ENCODE measurements at regions not wholly inside any gene's neighbourhood (a gene's known extent, or its start where the extent isn't known, plus 50 kb on each side); places are given as distances from the start of the nearest gene placed in this dataset.

GRCh38 chr2:157152362-157152761 lies 105.1 kb upstream of the GALNT5 start:
- Histone ChIP-seq H3K27me3 (ENCODE audit: control insufficient read depth in 1 of 2, insufficient read depth in 2 of 2, low read length in 2 of 2) (no peaks in the 10 kb centered on the region), H3K36me3 (replicated peaks in 1 of 2; ENCODE audit: control insufficient read depth in 1 of 2, insufficient read depth in 2 of 2, low read length in 2 of 2) (no peaks in the 10 kb centered on the region), H3K9me3 (ENCODE audit: low read length) (no peaks in the 10 kb centered on the region), H2AFZ (ENCODE audit: low read length) (no peak overlapping the region), H3K79me2 (ENCODE audit: insufficient read depth, low read length) (no peaks in the 10 kb centered on the region), H3K4me3 (replicated peaks in 1 of 3; ENCODE audit: insufficient read depth in 1 of 3, low read depth in 2 of 3, low read length in 3 of 3) (no peak overlapping the region), H3K9ac (ENCODE audit: insufficient read depth, low read depth, low read length) (no peak overlapping the region), H3K4me2 (ENCODE audit: low read depth, low read length) (no peak overlapping the region), H4K20me1 (ENCODE audit: insufficient read depth, low read length) (no peaks in the 10 kb centered on the region), H3K4me1 (ENCODE audit: insufficient read depth, low read length) (0 out of 2 replicates have a peak, but pooled peaks cover 8% of the 10 kb centered on the region), H3K27ac (ENCODE audit: extremely low read length, insufficient read depth, low read length) (no peak overlapping the region)
- CTCF ChIA-PET (ENCODE audit: low intra/inter-chr PET ratio, low total read pairs) = no interaction called here
- WGBS (ENCODE audit: low lambda C conversion rate) = 0% methylated on average over 1 of the region's 1 CpG
- no peak for TF ChIP-seq ZFP36L2 (CRISPR knock-in tag; IDR thresholded peaks at IDR 0.05)
- TF ChIP-seq CREB1 (IDR thresholded peaks at IDR 0.05) = no peak
- TF ChIP-seq CREB1 (CRISPR knock-in tag; IDR thresholded peaks at IDR 0.05) = no peak
- 0 out of 2 replicates have a peak, but pooled peaks have one; percentile 32 for TF ChIP-seq SOX5 (CRISPR knock-in tag; IDR thresholded peaks at IDR 0.05; ENCODE audit: borderline replicate concordance)
- TF ChIP-seq MXD1 (CRISPR knock-in tag; IDR thresholded peaks at IDR 0.05) = no peak
- no peak for TF ChIP-seq ZEB1 (IDR thresholded peaks at IDR 0.05; ENCODE audit: insufficient replicate concordance, low read depth)
- TF ChIP-seq SOX13 (IDR thresholded peaks at IDR 0.05) = no peak
- 0 out of 4 replicates have a peak, but pooled peaks of 1 of the 2 experiments have one; percentile 25 for TF ChIP-seq SOX13 (CRISPR knock-in tag; conservative IDR thresholded peaks at IDR 0.05 in 1 of 2, IDR thresholded peaks at IDR 0.05 in 1 of 2)
- no peak for TF ChIP-seq LCORL (IDR thresholded peaks at IDR 0.05)
- TF ChIP-seq LCORL (CRISPR knock-in tag; IDR thresholded peaks at IDR 0.05) = no peak
- no peak for TF ChIP-seq ZSCAN29 (CRISPR knock-in tag; conservative IDR thresholded peaks at IDR 0.05)
- no TSS peak for BruUV-seq (replicated peaks)
- in situ Hi-C loops (cut with HindIII; ENCODE audit: extremely low pct_ligation_motif_present, low pct_unique_long_range_greater_than_20kb) (no loop called here), intact Hi-C loops (cut with micrococcal nuclease; ENCODE audit: unreplicated experiment) (no loop called here)
- POLR2A ChIA-PET = no interaction called here
- no peak for ATAC-seq
- peak; percentile 21 for DNase-seq (ENCODE audit: low spot score)
- FAIRE-seq = no peak

DNA sequence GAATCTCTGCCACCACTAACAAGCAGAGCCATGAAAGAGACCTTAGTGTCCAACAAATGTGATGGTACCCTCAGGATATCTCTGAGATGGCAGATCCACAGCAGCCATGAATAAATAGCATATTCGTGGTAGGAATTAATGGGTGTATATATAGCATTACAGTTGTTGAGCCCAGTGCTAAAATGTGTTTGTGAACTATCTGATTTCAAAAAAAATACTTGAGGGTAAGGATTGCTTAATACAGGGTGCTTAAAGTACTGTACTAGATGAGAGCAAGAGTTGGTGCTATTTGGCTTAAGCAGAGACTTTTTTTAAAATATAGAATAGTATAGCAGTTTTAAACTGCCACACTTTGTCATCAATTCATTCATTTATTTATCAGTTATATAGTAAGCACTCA lies 101.5 kb upstream of the GALNT5 start:
- CTCF ChIA-PET (ENCODE audit: low intra/inter-chr PET ratio, low total read pairs) = no interaction called here
- FAIRE-seq (no peak), ATAC-seq (no peak), DNase-seq (ENCODE audit: low spot score) (no peak)
- Histone ChIP-seq H3K4me3 (replicated peaks in 1 of 3; ENCODE audit: insufficient read depth in 1 of 3, low read depth in 2 of 3, low read length in 3 of 3) (no peak overlapping the region), H3K4me1 (ENCODE audit: insufficient read depth, low read length) (0 out of 2 replicates have a peak, but pooled peaks cover 8% of the 10 kb centered on the region), H3K4me2 (ENCODE audit: low read depth, low read length) (no peak overlapping the region), H3K79me2 (ENCODE audit: insufficient read depth, low read length) (no peaks in the 10 kb centered on the region), H3K9me3 (ENCODE audit: low read length) (no peaks in the 10 kb centered on the region), H4K20me1 (ENCODE audit: insufficient read depth, low read length) (no peaks in the 10 kb centered on the region), H3K36me3 (replicated peaks in 1 of 2; ENCODE audit: control insufficient read depth in 1 of 2, insufficient read depth in 2 of 2, low read length in 2 of 2) (no peaks in the 10 kb centered on the region), H2AFZ (ENCODE audit: low read length) (no peak overlapping the region), H3K27ac (ENCODE audit: extremely low read length, insufficient read depth, low read length) (no peak overlapping the region), H3K9ac (ENCODE audit: insufficient read depth, low read depth, low read length) (no peak overlapping the region), H3K27me3 (ENCODE audit: control insufficient read depth in 1 of 2, insufficient read depth in 2 of 2, low read length in 2 of 2) (no peaks in the 10 kb centered on the region)
- BruUV-seq (replicated peaks) = no TSS peak
- in situ Hi-C loops (cut with HindIII; ENCODE audit: extremely low pct_ligation_motif_present, low pct_unique_long_range_greater_than_20kb) (no loop called here), intact Hi-C loops (cut with micrococcal nuclease; ENCODE audit: unreplicated experiment) (no loop called here)
- POLR2A ChIA-PET = no interaction called here
- 7% methylated on average over 1 of the region's 1 CpG for WGBS (ENCODE audit: low lambda C conversion rate)
- TF ChIP-seq HMG20B (CRISPR knock-in tag; conservative IDR thresholded peaks at IDR 0.05) = no peak
- no peak for TF ChIP-seq ZFP62 (CRISPR knock-in tag; IDR thresholded peaks at IDR 0.05)
- TF ChIP-seq ZNF331 (CRISPR knock-in tag; IDR thresholded peaks at IDR 0.05) = no peak
- TF ChIP-seq, protein P1, sequence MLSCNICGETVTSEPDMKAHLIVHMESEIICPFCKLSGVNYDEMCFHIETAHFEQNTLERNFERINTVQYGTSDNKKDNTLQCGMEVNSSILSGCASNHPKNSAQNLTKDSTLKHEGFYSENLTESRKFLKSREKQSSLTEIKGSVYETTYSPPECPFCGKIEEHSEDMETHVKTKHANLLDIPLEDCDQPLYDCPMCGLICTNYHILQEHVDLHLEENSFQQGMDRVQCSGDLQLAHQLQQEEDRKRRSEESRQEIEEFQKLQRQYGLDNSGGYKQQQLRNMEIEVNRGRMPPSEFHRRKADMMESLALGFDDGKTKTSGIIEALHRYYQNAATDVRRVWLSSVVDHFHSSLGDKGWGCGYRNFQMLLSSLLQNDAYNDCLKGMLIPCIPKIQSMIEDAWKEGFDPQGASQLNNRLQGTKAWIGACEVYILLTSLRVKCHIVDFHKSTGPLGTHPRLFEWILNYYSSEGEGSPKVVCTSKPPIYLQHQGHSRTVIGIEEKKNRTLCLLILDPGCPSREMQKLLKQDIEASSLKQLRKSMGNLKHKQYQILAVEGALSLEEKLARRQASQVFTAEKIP (CRISPR knock-in tag; IDR thresholded peaks at IDR 0.05; ENCODE audit: borderline replicate concordance) = no peak
- no peak for TF ChIP-seq ISX (CRISPR knock-in tag; conservative IDR thresholded peaks at IDR 0.05)
- no peak for TF ChIP-seq SPEN (CRISPR knock-in tag; IDR thresholded peaks at IDR 0.05; ENCODE audit: low read depth)
- no peak for TF ChIP-seq ZNF333 (CRISPR knock-in tag; IDR thresholded peaks at IDR 0.05; ENCODE audit: borderline replicate concordance)
- no peak for TF ChIP-seq STAT5B (CRISPR knock-in tag; IDR thresholded peaks at IDR 0.05)
- TF ChIP-seq KDM5A (IDR thresholded peaks at IDR 0.05; ENCODE audit: borderline replicate concordance, low read length) = no peak
- TF ChIP-seq ATF5 (CRISPR knock-in tag; IDR thresholded peaks at IDR 0.05; ENCODE audit: low read depth) = no peak

Measured in HepG2 (cell line).